Spleen (tissue), 7 donors: ENCODE measurements at regions not wholly inside any gene's neighbourhood (a gene's known extent, or its start where the extent isn't known, plus 50 kb on each side); places are given as distances from the start of the nearest gene placed in this dataset.

Source experiments
- POLR2A ChIP-seq, 3 donors: fragments of 450-650 bp; IDR thresholded peaks; one replicate each; pipeline ENCODE4 v1.5.1; 2017; ENCODE audit warnings: antibody characterized with exemption in 3 of 3, mild to moderate bottlenecking in 1 of 3
- POLR2AphosphoS5 ChIP-seq, 3 donors: sonication (generic); formaldehyde crosslinking; IDR thresholded peaks; one replicate each; pipeline ENCODE4 v1.5.1; 2017; ENCODE audit warnings: antibody characterized with exemption in 3 of 3
- TF ChIP-seq, protein P1 (sequence below), 11 experiments: fragments of 200-600 bp in 7 of 11; fragments of 450-650 bp in 4 of 11; sonication (generic) in 4 of 11; IDR thresholded peaks in 8 of 11; conservative IDR thresholded peaks in 3 of 11; 1 replicate in 7 of 11; 2 replicates in 4 of 11; pipeline versions ENCODE4 v1.4.0 to v1.8.0; 2016 to 2021; ENCODE audit warnings: antibody characterized with exemption in 11 of 11, inconsistent platforms in 4 of 11, mild to moderate bottlenecking in 1 of 11
- donor health status: DM: no; HTN: no; CAD: no; lungs with moderate emphysema.
- donor health status: DM: no; HTN: no; CAD: no.
- donor health status: DM: no; HTN: no; CAD: no.

DNA sequence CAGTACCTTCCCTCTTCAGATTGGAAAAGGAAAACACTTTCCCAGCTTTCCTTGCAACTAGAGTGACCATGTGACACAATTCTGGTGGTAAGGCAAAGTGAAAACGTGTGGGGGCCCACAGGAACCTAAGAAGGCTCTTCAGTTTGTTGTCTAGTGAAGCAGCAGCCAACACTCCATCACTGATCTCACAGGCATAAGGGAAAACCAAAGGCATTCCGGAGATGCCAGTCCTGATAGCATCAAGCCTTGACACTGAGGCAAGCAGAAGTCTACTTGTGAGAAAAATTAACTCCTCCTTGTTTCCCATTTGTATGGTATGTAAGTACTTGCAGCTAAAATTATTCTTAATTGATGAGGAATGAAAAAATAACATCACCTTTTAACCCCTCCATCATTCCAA, 88.3 kb downstream of the ETAA1 start:
- TF ChIP-seq, protein P1, sequence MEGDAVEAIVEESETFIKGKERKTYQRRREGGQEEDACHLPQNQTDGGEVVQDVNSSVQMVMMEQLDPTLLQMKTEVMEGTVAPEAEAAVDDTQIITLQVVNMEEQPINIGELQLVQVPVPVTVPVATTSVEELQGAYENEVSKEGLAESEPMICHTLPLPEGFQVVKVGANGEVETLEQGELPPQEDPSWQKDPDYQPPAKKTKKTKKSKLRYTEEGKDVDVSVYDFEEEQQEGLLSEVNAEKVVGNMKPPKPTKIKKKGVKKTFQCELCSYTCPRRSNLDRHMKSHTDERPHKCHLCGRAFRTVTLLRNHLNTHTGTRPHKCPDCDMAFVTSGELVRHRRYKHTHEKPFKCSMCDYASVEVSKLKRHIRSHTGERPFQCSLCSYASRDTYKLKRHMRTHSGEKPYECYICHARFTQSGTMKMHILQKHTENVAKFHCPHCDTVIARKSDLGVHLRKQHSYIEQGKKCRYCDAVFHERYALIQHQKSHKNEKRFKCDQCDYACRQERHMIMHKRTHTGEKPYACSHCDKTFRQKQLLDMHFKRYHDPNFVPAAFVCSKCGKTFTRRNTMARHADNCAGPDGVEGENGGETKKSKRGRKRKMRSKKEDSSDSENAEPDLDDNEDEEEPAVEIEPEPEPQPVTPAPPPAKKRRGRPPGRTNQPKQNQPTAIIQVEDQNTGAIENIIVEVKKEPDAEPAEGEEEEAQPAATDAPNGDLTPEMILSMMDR (IDR thresholded peaks at IDR 0.05 in 8 of 11, conservative IDR thresholded peaks at IDR 0.05 in 3 of 11), result no peak
- TF ChIP-seq POLR2A (IDR thresholded peaks at IDR 0.05) (no peak), POLR2AphosphoS5 (IDR thresholded peaks at IDR 0.05) (no peak)
